IPS-18a (cell line): ENCODE measurements at regions not wholly inside any gene's neighbourhood (a gene's known extent, or its start where the extent isn't known, plus 50 kb on each side); places are given as distances from the start of the nearest gene placed in this dataset.

Experiments used
- H3K27ac ChIP-seq: one replicate; pipeline ENCODE4 v1.5.1; 2013; ENCODE audit warnings: low read length
- H3K27me3 ChIP-seq: one replicate; pipeline ENCODE4 v1.6.1; 2013; ENCODE audit warnings: mild to moderate bottlenecking, low read length; ENCODE audit not compliant: control insufficient read depth, insufficient read depth
- H3K36me3 ChIP-seq: one replicate; pipeline ENCODE4 v1.6.1; 2013; ENCODE audit warnings: low read depth, low read length; ENCODE audit not compliant: control insufficient read depth
- H3K4me1 ChIP-seq: one replicate; pipeline ENCODE4 v1.6.1; 2013; ENCODE audit warnings: low read depth, low read length; ENCODE audit not compliant: control insufficient read depth
- H3K4me3 ChIP-seq: one replicate; pipeline ENCODE4 v1.5.1; 2013; ENCODE audit warnings: low read length
- H3K9ac ChIP-seq: one replicate; pipeline ENCODE4 v1.6.1; 2013; ENCODE audit warnings: mild to moderate bottlenecking, low read length, moderate library complexity
- H3K9me3 ChIP-seq: one replicate; pipeline ENCODE4 v1.6.1; 2013; ENCODE audit warnings: low read depth, low read length; ENCODE audit not compliant: control insufficient read depth

- Histone ChIP-seq H3K36me3 (no peaks in the 10 kb centered on the region), H3K27me3 (no peaks in the 10 kb centered on the region), H3K4me1 (no peaks in the 10 kb centered on the region), H3K4me3 (no peak overlapping the region), H3K9ac (no peak overlapping the region), H3K9me3 (no peaks in the 10 kb centered on the region), H3K27ac (no peak overlapping the region)
These were observed 471.5 kb downstream of the CD109 start for GRCh38 chr6:74167511-74167910.

- no peaks in the 10 kb centered on the region for H3K4me1 ChIP-seq
- H3K36me3 ChIP-seq, result no peaks in the 10 kb centered on the region
- no peak overlapping the region for H3K9ac ChIP-seq
- H3K4me3 ChIP-seq, result no peak overlapping the region
- H3K9me3 ChIP-seq, result no peaks in the 10 kb centered on the region
- no peaks in the 10 kb centered on the region for H3K27me3 ChIP-seq
- no peak overlapping the region for H3K27ac ChIP-seq
These were observed 470.8 kb downstream of the CD109 start for GRCh38 chr6:74166849-74167248.

- H3K4me3 ChIP-seq, result no peak overlapping the region
- no peaks in the 10 kb centered on the region for H3K4me1 ChIP-seq
- H3K9me3 ChIP-seq, result no peaks in the 10 kb centered on the region
- H3K9ac ChIP-seq, result no peak overlapping the region
- H3K27ac ChIP-seq, result no peak overlapping the region
- H3K27me3 ChIP-seq, result no peaks in the 10 kb centered on the region
- H3K36me3 ChIP-seq, result no peaks in the 10 kb centered on the region
These were observed 465.4 kb downstream of the CD109 start for GRCh38 chr6:74161380-74161779.

GRCh38 chr6:74152096-74152675 is 456.2 kb downstream of the CD109 start:
- Histone ChIP-seq H3K9me3 (no peaks in the 10 kb centered on the region), H3K9ac (no peak overlapping the region), H3K36me3 (no peaks in the 10 kb centered on the region), H3K4me1 (no peaks in the 10 kb centered on the region), H3K4me3 (no peak overlapping the region), H3K27ac (no peak overlapping the region), H3K27me3 (no peaks in the 10 kb centered on the region)

- no peaks in the 10 kb centered on the region for H3K36me3 ChIP-seq
- H3K9ac ChIP-seq, result no peak overlapping the region
- H3K27me3 ChIP-seq, result no peaks in the 10 kb centered on the region
- H3K27ac ChIP-seq, result no peak overlapping the region
- no peaks in the 10 kb centered on the region for H3K9me3 ChIP-seq
- H3K4me1 ChIP-seq, result no peaks in the 10 kb centered on the region
- no peak overlapping the region for H3K4me3 ChIP-seq
These were observed 449.9 kb downstream of the CD109 start for GRCh38 chr6:74145931-74146330.

- no peak overlapping the region for H3K4me3 ChIP-seq
These were observed 441.9 kb downstream of the CD109 start for GRCh38 chr6:74137911-74138310.

GRCh38 chr6:74134327-74134726 is 438.3 kb downstream of the CD109 start:
- Histone ChIP-seq H3K27me3 (no peaks in the 10 kb centered on the region), H3K4me3 (no peak overlapping the region), H3K9ac (no peak overlapping the region), H3K9me3 (no peaks in the 10 kb centered on the region), H3K36me3 (no peaks in the 10 kb centered on the region), H3K27ac (no peak overlapping the region), H3K4me1 (no peaks in the 10 kb centered on the region)

More at GRCh38 chr6:74137911-74138310, 441.9 kb downstream of the CD109 start:
- H3K36me3 ChIP-seq, result no peaks in the 10 kb centered on the region
- no peak overlapping the region for H3K27ac ChIP-seq
- no peaks in the 10 kb centered on the region for H3K27me3 ChIP-seq
- H3K9ac ChIP-seq, result no peak overlapping the region
- no peaks in the 10 kb centered on the region for H3K9me3 ChIP-seq
- H3K4me1 ChIP-seq, result no peaks in the 10 kb centered on the region

GRCh38 chr6:74133073-74133472 is 437.1 kb downstream of the CD109 start:
- H3K27me3 ChIP-seq, result no peaks in the 10 kb centered on the region
- H3K4me3 ChIP-seq, result no peak overlapping the region
- no peaks in the 10 kb centered on the region for H3K36me3 ChIP-seq
- H3K27ac ChIP-seq, result no peak overlapping the region
- no peak overlapping the region for H3K9ac ChIP-seq
- H3K4me1 ChIP-seq, result no peaks in the 10 kb centered on the region
- H3K9me3 ChIP-seq, result no peaks in the 10 kb centered on the region

- Histone ChIP-seq H3K36me3 (no peaks in the 10 kb centered on the region), H3K27ac (no peak overlapping the region), H3K9ac (no peak overlapping the region), H3K27me3 (no peaks in the 10 kb centered on the region), H3K9me3 (no peaks in the 10 kb centered on the region), H3K4me1 (no peaks in the 10 kb centered on the region), H3K4me3 (no peak overlapping the region)
These were observed 434.6 kb downstream of the CD109 start for GRCh38 chr6:74130641-74131040.

- Histone ChIP-seq H3K4me3 (no peak overlapping the region), H3K36me3 (no peaks in the 10 kb centered on the region), H3K27ac (no peak overlapping the region), H3K9me3 (no peaks in the 10 kb centered on the region), H3K9ac (no peak overlapping the region), H3K4me1 (no peaks in the 10 kb centered on the region), H3K27me3 (no peaks in the 10 kb centered on the region)
These were observed 432.5 kb downstream of the CD109 start for GRCh38 chr6:74128536-74128935.

GRCh38 chr6:74117113-74117512 is 421.1 kb downstream of the CD109 start:
- no peaks in the 10 kb centered on the region for H3K27me3 ChIP-seq
- H3K4me3 ChIP-seq, result no peak overlapping the region
- H3K36me3 ChIP-seq, result no peaks in the 10 kb centered on the region
- H3K9me3 ChIP-seq, result no peaks in the 10 kb centered on the region
- no peaks in the 10 kb centered on the region for H3K4me1 ChIP-seq
- no peak overlapping the region for H3K27ac ChIP-seq
- H3K9ac ChIP-seq, result no peak overlapping the region

- no peaks in the 10 kb centered on the region for H3K27me3 ChIP-seq
- no peak overlapping the region for H3K27ac ChIP-seq
- no peak overlapping the region for H3K4me3 ChIP-seq
- H3K9me3 ChIP-seq, result no peaks in the 10 kb centered on the region
- no peaks in the 10 kb centered on the region for H3K36me3 ChIP-seq
- H3K9ac ChIP-seq, result no peak overlapping the region
- H3K4me1 ChIP-seq, result no peaks in the 10 kb centered on the region
These were observed 419.7 kb downstream of the CD109 start for GRCh38 chr6:74115674-74116073.
